GM10248 (cell line): ENCODE measurements at regions not wholly inside any gene's neighbourhood (a gene's known extent, or its start where the extent isn't known, plus 50 kb on each side); places are given as distances from the start of the nearest gene placed in this dataset.

Source experiments
- CTCF ChIA-PET: fragments of 300-600 bp; sonication (Branson Sonifier 250); formaldehyde crosslinking; extraction: SDS; loops from one replicate; lab custom pipeline; 2021; ENCODE audit warnings: antibody characterized with exemption; lab: Yijun Ruan, JAX
- POLR2A ChIA-PET: fragments of 350-650 bp; sonication (Branson Sonifier 250); formaldehyde crosslinking; extraction: SDS; loops from one replicate; lab custom pipeline; 2020; ENCODE audit warnings: antibody characterized with exemption; lab: Yijun Ruan, JAX
- DNase-seq: peaks from one replicate; pipeline ENCODE4 v3.0.0; 2012; ENCODE audit errors: extremely low spot score
- CTCF ChIP-seq: IDR thresholded peaks from 2 replicates; pipeline ENCODE4 v1.5.1; 2012; ENCODE audit warnings: mild to moderate bottlenecking, low read depth; ENCODE audit errors: extremely low read depth, missing control alignments, control extremely low read depth

- ChIA-PET POLR2A (no interaction called here), CTCF (interaction anchor here (1.0 kb wide), 1 partner anchor 15 kb away, joined by 4 read pairs; no protein-coding TSS in a partner anchor)
- TF ChIP-seq CTCF: no peak
- DNase-seq: no peak
Observed at GRCh38 chr12:92324849-92325500, 179.3 kb upstream of the BTG1 start.

DNA sequence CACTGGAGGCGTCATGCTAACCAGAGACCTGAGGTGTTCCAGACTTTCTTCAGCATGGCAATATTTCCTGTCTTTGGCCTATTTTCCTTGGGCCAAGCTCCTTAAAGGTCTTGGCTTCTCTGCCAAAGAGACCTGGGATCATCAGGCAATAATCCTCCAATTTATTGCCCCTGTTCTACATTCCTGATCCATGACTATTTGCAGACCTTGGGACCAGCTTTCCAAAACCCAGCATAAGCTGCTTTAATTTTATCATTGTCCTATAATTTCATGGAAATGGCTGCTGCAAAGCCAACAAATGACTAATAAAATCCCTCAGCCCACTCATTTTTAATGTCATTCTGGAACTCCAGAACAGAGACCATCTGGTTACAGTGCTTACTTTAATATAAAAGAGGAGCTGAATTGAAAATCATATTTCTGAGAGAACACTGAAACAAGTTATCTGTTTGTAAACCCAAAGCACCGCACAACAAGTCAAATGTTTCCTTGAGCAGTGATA lies 166.9 kb upstream of the BTG1 start:
- CTCF ChIA-PET: interaction anchor here (0.8 to 1.3 kb wide), 3 partner anchors 14 to 17 kb away, joined by 3 to 4 read pairs (median 3); no protein-coding TSS in a partner anchor
- POLR2A ChIA-PET: no interaction called here
- DNase-seq: no peak
- TF ChIP-seq CTCF: no peak

GRCh38 chr12:92304371-92305055 lies 158.9 kb upstream of the BTG1 start:
- POLR2A ChIA-PET: no interaction called here
- DNase-seq: no peak
- CTCF ChIA-PET: interaction anchor here (0.8 to 1.2 kb wide), 2 partner anchors 9 to 23 kb away, joined by 3 read pairs; no protein-coding TSS in a partner anchor
- no peak for TF ChIP-seq CTCF

DNA sequence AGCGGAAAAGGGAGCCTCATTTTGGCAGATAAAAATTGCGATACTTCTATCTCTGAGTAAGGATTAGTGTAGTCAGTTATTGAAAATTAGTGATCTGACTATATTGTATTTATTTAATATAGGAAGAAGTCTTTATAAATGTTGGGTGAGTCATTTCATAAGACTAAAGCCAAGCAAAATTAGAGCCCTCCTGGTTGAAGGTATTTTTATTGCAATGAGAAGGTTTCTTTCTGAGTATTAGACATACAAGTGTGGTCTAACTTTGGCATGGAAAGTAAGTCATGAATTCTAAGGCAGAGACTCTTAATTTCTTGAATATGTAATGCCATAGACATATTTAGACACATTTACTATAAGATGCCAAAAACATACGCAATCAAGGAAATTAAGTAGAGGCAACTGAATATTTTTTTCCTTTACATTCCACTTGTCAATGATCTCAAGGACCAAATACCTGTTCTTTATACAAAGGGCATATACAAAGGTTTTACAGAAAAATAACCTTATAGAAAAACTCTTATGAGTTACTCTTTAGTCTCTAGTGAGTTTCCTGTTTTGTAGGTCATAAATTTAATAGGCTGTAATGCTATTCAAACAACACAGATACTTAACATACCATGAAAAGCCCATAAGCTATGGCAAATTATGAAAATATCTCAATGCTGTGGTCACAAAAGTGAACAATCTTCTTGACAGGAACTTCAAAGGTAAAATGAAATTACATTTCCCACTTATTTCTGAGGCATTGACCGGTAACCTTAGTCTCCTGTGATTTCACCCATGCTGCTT lies 156.6 kb upstream of the BTG1 start:
- no peak for DNase-seq
- no peak for TF ChIP-seq CTCF
- ChIA-PET CTCF (interaction anchor here (1.2 to 1.6 kb wide), 2 partner anchors 8 to 18 kb away, joined by 3 to 7 read pairs; no protein-coding TSS in a partner anchor), POLR2A (no interaction called here)

DNA sequence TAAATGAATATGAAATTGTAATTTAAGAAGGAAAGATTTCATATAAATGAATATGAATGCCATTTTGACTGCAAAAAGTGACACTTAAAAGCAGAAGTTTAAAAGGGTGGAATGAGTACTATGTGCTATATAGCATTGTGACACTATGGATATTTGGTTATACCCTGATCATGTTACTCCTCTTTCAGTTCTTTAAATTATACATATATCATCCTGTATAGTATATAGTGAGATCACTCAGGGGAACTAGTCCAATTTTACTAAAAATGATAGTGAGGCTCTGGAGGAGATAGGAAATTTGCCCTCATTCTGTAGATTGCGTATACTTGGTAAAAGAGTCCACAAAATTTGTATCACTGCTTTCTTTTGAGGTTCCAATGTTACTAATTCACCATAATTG lies 155.7 kb upstream of the BTG1 start:
- ChIA-PET CTCF (no interaction called here), POLR2A (no interaction called here)
- TF ChIP-seq CTCF: no peak
- DNase-seq: no peak

GRCh38 chr12:92300777-92301176 lies 155.1 kb upstream of the BTG1 start:
- TF ChIP-seq CTCF: no peak
- ChIA-PET POLR2A (no interaction called here), CTCF (no interaction called here)
- no peak for DNase-seq
